PFSK-1 (cell line): ENCODE measurements at regions not wholly inside any gene's neighbourhood (a gene's known extent, or its start where the extent isn't known, plus 50 kb on each side); places are given as distances from the start of the nearest gene placed in this dataset.

Experiments
- FOXP2 ChIP-seq: optimal IDR thresholded peaks from 2 replicates; pipeline ENCODE3; 2011; ENCODE audit warnings: borderline replicate concordance, control low read depth, inconsistent platforms; ENCODE audit not compliant: insufficient read depth; ENCODE audit errors: extremely low read length, extremely low read depth
- POLR2AphosphoS5 ChIP-seq: IDR thresholded peaks from 2 replicates; pipeline ENCODE4 v1.6.1; 2012; ENCODE audit warnings: low read depth, mild to moderate bottlenecking, control low read depth, low read length, moderate library complexity
- REST ChIP-seq, 2 experiments: IDR thresholded peaks; 2 replicates each; pipeline versions ENCODE4 v1.6.1 to v1.8.0; 2011 to 2012; ENCODE audit warnings: low read depth in 2 of 2, low read length in 2 of 2, control low read depth in 1 of 2, inconsistent platforms in 1 of 2, mild to moderate bottlenecking in 1 of 2, moderate library complexity in 1 of 2; ENCODE audit not compliant: insufficient read depth in 1 of 2
- SIN3A ChIP-seq: IDR thresholded peaks from 2 replicates; pipeline ENCODE4 v1.6.1; 2012; ENCODE audit warnings: mild to moderate bottlenecking, low read length, moderate library complexity, borderline replicate concordance; ENCODE audit not compliant: insufficient read depth
- TAF1 ChIP-seq: IDR thresholded peaks from 2 replicates; pipeline ENCODE4 v1.6.1; 2012; ENCODE audit warnings: low read length, control low read depth, borderline replicate concordance; ENCODE audit not compliant: insufficient read depth

GRCh38 chr2:133654949-133655348 is 86.7 kb upstream of the NCKAP5 start:
- TF ChIP-seq REST (IDR thresholded peaks at IDR 0.05; ENCODE audit: insufficient read depth in 1 of 2, low read depth in 2 of 2, low read length in 2 of 2) (no peak), SIN3A (no peak), TAF1 (no peak), FOXP2 (no peak), POLR2AphosphoS5 (no peak)

GRCh38 chr2:133655610-133656009 is 87.3 kb upstream of the NCKAP5 start:
- TF ChIP-seq REST (IDR thresholded peaks at IDR 0.05; ENCODE audit: insufficient read depth in 1 of 2, low read depth in 2 of 2, low read length in 2 of 2) (no peak), FOXP2 (no peak), TAF1 (no peak), POLR2AphosphoS5 (no peak), SIN3A (no peak)

DNA sequence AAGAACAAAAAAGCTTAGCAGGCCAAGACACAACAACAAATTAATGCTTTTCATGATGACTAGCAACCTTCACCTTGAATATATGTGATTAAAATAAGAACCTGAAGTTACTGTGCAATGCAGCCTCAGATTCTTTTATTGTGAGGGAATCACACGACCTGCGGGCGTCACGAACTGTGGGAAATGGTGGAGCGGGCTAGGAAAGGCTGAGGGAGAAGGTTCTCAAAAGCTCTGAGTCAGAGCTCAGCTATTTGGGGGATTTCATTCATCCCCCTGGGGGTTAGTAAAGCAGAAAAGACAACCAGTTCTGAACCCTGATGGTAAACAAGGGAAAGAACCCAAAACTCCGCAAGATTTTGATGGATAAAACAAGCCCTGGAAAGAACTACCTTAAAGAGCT is 89.3 kb upstream of the NCKAP5 start:
- no peak for TF ChIP-seq REST (IDR thresholded peaks at IDR 0.05; ENCODE audit: insufficient read depth in 1 of 2, low read depth in 2 of 2, low read length in 2 of 2)
- no peak for TF ChIP-seq TAF1

GRCh38 chr2:133658020-133658903 is 90.0 kb upstream of the NCKAP5 start:
- TF ChIP-seq REST (IDR thresholded peaks at IDR 0.05; ENCODE audit: insufficient read depth in 1 of 2, low read depth in 2 of 2, low read length in 2 of 2) (0 out of 4 replicates have a peak, but pooled peaks of 1 of the 2 experiments have one; percentile 18), TAF1 (no peak), FOXP2 (peak; percentile 24), SIN3A (0 out of 2 replicates have a peak, but pooled peaks have one; percentile 22), POLR2AphosphoS5 (no peak)

DNA sequence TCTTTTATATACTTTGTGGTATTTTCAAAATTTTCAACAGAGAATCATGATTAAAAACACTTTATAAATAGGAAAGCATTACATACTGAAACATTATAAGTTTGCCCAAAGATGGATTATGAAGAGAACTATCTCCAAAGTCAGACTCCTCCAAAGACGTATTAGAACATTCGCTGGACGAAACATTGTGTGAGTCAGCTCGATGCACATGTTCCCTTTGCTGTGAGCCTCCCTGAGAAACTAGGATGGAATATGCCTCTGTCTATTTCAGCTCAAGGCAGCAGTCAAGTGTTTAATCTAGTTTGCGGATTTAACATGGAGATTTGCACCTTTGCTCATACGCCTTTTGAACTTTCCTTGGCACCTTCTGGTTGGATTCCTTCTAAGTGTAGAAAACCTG is 92.2 kb upstream of the NCKAP5 start:
- TF ChIP-seq SIN3A = no peak
- no peak for TF ChIP-seq POLR2AphosphoS5
- TF ChIP-seq FOXP2 = no peak
